Peyer's patch (tissue), 4 donors: ENCODE measurements at regions not wholly inside any gene's neighbourhood (a gene's known extent, or its start where the extent isn't known, plus 50 kb on each side); places are given as distances from the start of the nearest gene placed in this dataset.

Experiments
- DNase-seq, 3 donors: peaks; one replicate each; pipeline ENCODE4 v3.0.0-alpha.2; 2017 to 2019
- H3K27ac ChIP-seq, 4 donors: fragments of 200-600 bp; sonication (generic); one replicate each; pipeline ENCODE4 v1.5.1; 2016 to 2019
- H3K27me3 ChIP-seq, 2 donors: fragments of 200-600 bp; sonication (generic); one replicate each; pipeline ENCODE4 v1.5.1; 2019
- H3K36me3 ChIP-seq, 3 donors: fragments of 200-600 bp; sonication (generic); one replicate each; pipeline ENCODE4 v1.5.1; 2016 to 2019
- H3K4me1 ChIP-seq, 4 donors: fragments of 200-600 bp; sonication (generic); one replicate each; pipeline ENCODE4 v1.5.1; 2016 to 2019
- H3K4me3 ChIP-seq, 4 donors: fragments of 200-600 bp; sonication (generic); 1 replicate in 3 of 4; 2 replicates in 1 of 4; pipeline ENCODE4 v1.5.1; 2016 to 2019; ENCODE audit warnings: mild to moderate bottlenecking in 1 of 4
- H3K9me3 ChIP-seq, 4 donors: fragments of 200-600 bp; sonication (generic); one replicate each; pipeline ENCODE4 v1.5.1; 2016 to 2019; ENCODE audit warnings: mild to moderate bottlenecking in 1 of 4
- POLR2A ChIP-seq, 2 donors: fragments of 450-650 bp; IDR thresholded peaks; one replicate each; pipeline ENCODE4 v1.5.1; 2017; ENCODE audit warnings: antibody characterized with exemption in 2 of 2, mild to moderate bottlenecking in 2 of 2, moderate library complexity in 2 of 2
- TF ChIP-seq, protein P1 (sequence below), 6 experiments: fragments of 450-650 bp in 4 of 6; fragments of 200-600 bp in 2 of 6; sonication (generic) in 1 of 6; IDR thresholded peaks; one replicate each; pipeline ENCODE4 v1.5.1; 2017 to 2019; ENCODE audit warnings: antibody characterized with exemption in 6 of 6, mild to moderate bottlenecking in 3 of 6, moderate library complexity in 1 of 6

DNA sequence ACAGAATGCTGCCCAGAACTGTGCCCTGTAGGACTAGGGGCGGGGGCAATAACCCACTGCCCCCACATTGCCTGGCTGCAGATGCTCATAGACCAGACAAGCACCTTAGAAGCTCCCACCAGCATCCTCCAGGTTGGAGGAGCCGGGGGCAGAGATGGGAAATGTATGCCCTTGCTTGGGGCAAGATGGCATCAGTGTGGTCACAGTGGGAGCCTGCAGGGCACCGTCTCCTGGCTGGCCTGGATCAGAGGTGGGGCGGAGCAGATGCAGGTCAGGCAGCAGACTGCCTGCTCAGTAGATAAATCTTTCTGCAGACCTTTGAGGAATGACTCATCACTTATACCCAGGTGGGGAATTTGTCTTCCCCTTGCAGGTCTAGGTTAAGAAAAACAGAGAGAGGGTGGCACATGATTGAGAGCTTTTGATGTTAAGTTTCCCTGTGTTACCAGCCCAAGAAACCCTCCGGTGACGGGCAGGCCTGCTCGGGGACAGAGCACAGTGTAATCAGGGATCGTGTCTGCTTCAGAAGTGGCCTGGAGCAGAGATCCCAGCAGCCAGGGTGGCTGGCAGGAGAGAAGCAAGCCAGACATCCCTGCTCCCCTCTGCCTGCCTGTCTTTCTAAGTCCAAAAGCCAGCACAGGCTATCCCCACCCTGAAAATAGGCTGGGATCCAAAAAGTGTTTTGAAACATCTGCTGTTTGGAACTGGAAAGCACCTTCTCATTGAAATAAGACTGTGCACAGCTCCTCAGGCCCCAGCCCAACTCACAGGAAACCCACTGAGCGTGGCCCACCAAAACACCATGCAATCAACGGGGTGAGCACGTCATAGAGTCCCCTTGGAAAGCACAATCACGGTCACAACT is 50.7 kb upstream of the RPL38 start:
- no peak for TF ChIP-seq POLR2A (IDR thresholded peaks at IDR 0.05)
- TF ChIP-seq, protein P1, sequence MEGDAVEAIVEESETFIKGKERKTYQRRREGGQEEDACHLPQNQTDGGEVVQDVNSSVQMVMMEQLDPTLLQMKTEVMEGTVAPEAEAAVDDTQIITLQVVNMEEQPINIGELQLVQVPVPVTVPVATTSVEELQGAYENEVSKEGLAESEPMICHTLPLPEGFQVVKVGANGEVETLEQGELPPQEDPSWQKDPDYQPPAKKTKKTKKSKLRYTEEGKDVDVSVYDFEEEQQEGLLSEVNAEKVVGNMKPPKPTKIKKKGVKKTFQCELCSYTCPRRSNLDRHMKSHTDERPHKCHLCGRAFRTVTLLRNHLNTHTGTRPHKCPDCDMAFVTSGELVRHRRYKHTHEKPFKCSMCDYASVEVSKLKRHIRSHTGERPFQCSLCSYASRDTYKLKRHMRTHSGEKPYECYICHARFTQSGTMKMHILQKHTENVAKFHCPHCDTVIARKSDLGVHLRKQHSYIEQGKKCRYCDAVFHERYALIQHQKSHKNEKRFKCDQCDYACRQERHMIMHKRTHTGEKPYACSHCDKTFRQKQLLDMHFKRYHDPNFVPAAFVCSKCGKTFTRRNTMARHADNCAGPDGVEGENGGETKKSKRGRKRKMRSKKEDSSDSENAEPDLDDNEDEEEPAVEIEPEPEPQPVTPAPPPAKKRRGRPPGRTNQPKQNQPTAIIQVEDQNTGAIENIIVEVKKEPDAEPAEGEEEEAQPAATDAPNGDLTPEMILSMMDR (IDR thresholded peaks at IDR 0.05), result no peak
- H3K9me3 ChIP-seq, result no peaks in the 10 kb centered on the region
- no peaks in the 10 kb centered on the region for H3K27me3 ChIP-seq
- H3K4me1 ChIP-seq, result no peaks in the 10 kb centered on the region
- no peaks in the 10 kb centered on the region for H3K36me3 ChIP-seq
- H3K27ac ChIP-seq, result no peak overlapping the region
- DNase-seq, result no peak
- H3K4me3 ChIP-seq, result no peak overlapping the region

DNA sequence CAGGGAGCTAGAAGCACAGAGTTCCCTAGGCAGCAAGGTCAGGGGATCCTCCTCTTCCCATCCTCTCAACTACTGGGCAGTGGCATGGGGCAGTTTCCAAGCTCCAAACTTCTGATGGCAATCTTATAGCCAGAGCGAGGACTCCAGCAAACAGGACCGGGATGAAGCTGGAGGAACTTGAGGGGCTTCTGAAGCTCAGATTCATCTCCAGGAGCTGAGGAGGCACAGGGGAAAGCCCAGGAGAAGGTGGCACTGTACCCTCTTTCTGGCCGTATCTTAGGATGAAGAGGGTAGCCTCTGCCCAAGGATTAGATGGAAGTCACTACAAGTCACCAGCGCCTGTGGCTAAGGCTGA is 50.0 kb upstream of the RPL38 start:
- H3K36me3 ChIP-seq, result no peaks in the 10 kb centered on the region
- H3K4me3 ChIP-seq, result no peak overlapping the region
- H3K27me3 ChIP-seq, result no peaks in the 10 kb centered on the region
- H3K4me1 ChIP-seq, result no peaks in the 10 kb centered on the region
- no peak for DNase-seq
- H3K9me3 ChIP-seq, result no peaks in the 10 kb centered on the region
- H3K27ac ChIP-seq, result no peak overlapping the region
- TF ChIP-seq, protein P1 (IDR thresholded peaks at IDR 0.05), result no peak
- no peak for TF ChIP-seq POLR2A (IDR thresholded peaks at IDR 0.05)
